ENCODE measurements at regions not wholly inside any gene's neighbourhood (a gene's known extent, or its start where the extent isn't known, plus 50 kb on each side); places are given as distances from the start of the nearest gene placed in this dataset.

DNA sequence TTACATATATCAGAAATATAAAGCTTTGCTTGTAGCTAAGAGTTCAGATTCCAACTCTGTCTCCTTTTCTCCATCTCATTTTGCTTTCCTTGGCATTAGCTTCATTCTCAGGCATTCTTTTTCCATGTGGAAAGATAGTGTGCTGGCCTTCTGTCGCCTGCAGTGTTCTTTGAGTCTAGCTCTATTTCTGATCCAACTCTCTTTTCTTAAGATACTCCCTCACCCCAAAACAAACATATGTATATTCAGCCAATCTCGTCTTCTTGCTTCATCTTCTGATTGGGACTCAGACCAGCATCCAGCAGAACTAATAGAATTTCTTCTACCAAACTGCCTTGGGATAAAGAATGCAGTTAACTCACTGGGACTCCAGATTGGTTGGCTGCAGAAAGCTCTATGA lies 532.2 kb downstream of the MID1IP1 start:
- Histone ChIP-seq H3K9ac (ENCODE audit: low read depth in 1 of 2, low read length in 2 of 2) (no peak overlapping the region), H3K27ac (ENCODE audit: low read depth in 1 of 2, low read length in 2 of 2) (no peak overlapping the region), H3K4me3 (ENCODE audit: low read depth in 1 of 3, low read length in 3 of 3) (no peak overlapping the region), H3K27me3 (ENCODE audit: control insufficient read depth in 4 of 4, insufficient read depth in 4 of 4, low read length in 3 of 4) (no peaks in the 10 kb centered on the region), H3K4me1 (ENCODE audit: control insufficient read depth in 4 of 4, insufficient read depth in 4 of 4, low read length in 3 of 4) (peaks cover 0 to 12% (median 5%) of the 10 kb centered on the region in 4 donors), H3K9me3 (ENCODE audit: control insufficient read depth in 4 of 4, low read length in 3 of 4) (no peaks in the 10 kb centered on the region), H3K36me3 (ENCODE audit: control insufficient read depth in 4 of 4, insufficient read depth in 3 of 4, low read depth in 1 of 4, low read length in 3 of 4) (no peaks in the 10 kb centered on the region)
- no peak for TF ChIP-seq EGR1 (IDR thresholded peaks at IDR 0.05; ENCODE audit: low read depth in 2 of 2)
- no peak for TF ChIP-seq RXRA (IDR thresholded peaks at IDR 0.05)
- TF ChIP-seq JUND (IDR thresholded peaks at IDR 0.05), result no peak
- no peak for TF ChIP-seq NR2F2 (IDR thresholded peaks at IDR 0.05)
- TF ChIP-seq, protein P1, sequence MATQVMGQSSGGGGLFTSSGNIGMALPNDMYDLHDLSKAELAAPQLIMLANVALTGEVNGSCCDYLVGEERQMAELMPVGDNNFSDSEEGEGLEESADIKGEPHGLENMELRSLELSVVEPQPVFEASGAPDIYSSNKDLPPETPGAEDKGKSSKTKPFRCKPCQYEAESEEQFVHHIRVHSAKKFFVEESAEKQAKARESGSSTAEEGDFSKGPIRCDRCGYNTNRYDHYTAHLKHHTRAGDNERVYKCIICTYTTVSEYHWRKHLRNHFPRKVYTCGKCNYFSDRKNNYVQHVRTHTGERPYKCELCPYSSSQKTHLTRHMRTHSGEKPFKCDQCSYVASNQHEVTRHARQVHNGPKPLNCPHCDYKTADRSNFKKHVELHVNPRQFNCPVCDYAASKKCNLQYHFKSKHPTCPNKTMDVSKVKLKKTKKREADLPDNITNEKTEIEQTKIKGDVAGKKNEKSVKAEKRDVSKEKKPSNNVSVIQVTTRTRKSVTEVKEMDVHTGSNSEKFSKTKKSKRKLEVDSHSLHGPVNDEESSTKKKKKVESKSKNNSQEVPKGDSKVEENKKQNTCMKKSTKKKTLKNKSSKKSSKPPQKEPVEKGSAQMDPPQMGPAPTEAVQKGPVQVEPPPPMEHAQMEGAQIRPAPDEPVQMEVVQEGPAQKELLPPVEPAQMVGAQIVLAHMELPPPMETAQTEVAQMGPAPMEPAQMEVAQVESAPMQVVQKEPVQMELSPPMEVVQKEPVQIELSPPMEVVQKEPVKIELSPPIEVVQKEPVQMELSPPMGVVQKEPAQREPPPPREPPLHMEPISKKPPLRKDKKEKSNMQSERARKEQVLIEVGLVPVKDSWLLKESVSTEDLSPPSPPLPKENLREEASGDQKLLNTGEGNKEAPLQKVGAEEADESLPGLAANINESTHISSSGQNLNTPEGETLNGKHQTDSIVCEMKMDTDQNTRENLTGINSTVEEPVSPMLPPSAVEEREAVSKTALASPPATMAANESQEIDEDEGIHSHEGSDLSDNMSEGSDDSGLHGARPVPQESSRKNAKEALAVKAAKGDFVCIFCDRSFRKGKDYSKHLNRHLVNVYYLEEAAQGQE (IDR thresholded peaks at IDR 0.05), result no peak
- TF ChIP-seq FOXA2 (IDR thresholded peaks at IDR 0.05), result no peak
- no peak for TF ChIP-seq YY1 (IDR thresholded peaks at IDR 0.05)
- TF ChIP-seq, protein P2, sequence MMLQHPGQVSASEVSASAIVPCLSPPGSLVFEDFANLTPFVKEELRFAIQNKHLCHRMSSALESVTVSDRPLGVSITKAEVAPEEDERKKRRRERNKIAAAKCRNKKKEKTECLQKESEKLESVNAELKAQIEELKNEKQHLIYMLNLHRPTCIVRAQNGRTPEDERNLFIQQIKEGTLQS (IDR thresholded peaks at IDR 0.05), result no peak
- TF ChIP-seq TAF1 (conservative IDR thresholded peaks at IDR 0.05), result no peak
- WGBS, result 95% methylated on average over 2 of the region's 2 CpGs
- DNase-seq (ENCODE audit: low spot score), result no peak

DNA sequence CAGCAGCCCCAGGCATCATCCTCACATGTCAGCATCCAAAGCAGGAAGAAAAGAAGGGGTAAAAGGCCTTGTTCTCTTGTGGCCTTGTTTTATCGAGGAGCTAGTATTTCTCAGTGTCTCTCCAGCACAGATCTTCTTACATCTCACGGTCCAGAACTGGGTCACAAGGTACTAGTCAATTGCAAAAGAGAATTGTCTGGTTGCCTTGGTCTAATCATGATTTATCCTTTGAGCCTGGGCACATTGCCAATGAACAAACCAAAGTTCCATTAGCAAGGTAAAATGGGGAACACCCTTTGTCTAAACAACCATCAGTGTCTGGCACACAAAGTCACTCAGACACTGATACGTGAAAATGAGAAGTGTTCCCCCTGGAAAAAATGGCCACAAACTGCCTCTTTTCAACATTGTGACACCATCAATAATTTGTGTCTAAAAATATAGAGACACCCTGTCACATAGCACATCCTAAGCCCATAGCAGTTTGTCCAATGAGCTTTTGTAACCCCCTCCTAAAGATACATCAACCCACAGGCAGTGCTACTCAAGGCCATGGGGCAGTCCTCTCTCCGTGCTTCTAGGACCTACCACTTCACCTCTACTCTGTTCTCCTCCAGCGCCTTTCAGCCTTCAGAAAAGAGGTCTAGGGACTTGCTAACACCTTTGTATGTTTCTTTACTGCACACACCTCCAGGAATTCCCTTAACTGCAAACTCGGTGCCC lies 534.4 kb downstream of the MID1IP1 start:
- TF ChIP-seq, protein P3, sequence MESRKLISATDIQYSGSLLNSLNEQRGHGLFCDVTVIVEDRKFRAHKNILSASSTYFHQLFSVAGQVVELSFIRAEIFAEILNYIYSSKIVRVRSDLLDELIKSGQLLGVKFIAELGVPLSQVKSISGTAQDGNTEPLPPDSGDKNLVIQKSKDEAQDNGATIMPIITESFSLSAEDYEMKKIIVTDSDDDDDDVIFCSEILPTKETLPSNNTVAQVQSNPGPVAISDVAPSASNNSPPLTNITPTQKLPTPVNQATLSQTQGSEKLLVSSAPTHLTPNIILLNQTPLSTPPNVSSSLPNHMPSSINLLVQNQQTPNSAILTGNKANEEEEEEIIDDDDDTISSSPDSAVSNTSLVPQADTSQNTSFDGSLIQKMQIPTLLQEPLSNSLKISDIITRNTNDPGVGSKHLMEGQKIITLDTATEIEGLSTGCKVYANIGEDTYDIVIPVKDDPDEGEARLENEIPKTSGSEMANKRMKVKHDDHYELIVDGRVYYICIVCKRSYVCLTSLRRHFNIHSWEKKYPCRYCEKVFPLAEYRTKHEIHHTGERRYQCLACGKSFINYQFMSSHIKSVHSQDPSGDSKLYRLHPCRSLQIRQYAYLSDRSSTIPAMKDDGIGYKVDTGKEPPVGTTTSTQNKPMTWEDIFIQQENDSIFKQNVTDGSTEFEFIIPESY (IDR thresholded peaks at IDR 0.05), result no peak
- TF ChIP-seq YY1 (IDR thresholded peaks at IDR 0.05) (peak; percentile 23), HNF4G (IDR thresholded peaks at IDR 0.05) (no peak), EGR1 (IDR thresholded peaks at IDR 0.05; ENCODE audit: low read depth in 2 of 2) (no peak), RAD21 (IDR thresholded peaks at IDR 0.05) (no peak), TAF1 (conservative IDR thresholded peaks at IDR 0.05) (no peak), NR2F2 (IDR thresholded peaks at IDR 0.05) (no peak), SP1 (IDR thresholded peaks at IDR 0.05) (no peak), RXRA (IDR thresholded peaks at IDR 0.05) (peak in 1 of 2 donors; percentile 29), GABPA (IDR thresholded peaks at IDR 0.05 in 1 of 2, conservative IDR thresholded peaks at IDR 0.05 in 1 of 2) (no peak), FOXA1 (IDR thresholded peaks at IDR 0.05) (no peak), FOXA2 (IDR thresholded peaks at IDR 0.05) (no peak), HNF4A (conservative IDR thresholded peaks at IDR 0.05) (peak; percentile 8 to 43), JUND (IDR thresholded peaks at IDR 0.05) (no peak)
- TF ChIP-seq, protein P1 (IDR thresholded peaks at IDR 0.05), result no peak
- TF ChIP-seq, protein P2 (IDR thresholded peaks at IDR 0.05), result no peak
- TF ChIP-seq, protein P4, sequence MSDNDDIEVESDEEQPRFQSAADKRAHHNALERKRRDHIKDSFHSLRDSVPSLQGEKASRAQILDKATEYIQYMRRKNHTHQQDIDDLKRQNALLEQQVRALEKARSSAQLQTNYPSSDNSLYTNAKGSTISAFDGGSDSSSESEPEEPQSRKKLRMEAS (IDR thresholded peaks at IDR 0.05), result no peak
- TF ChIP-seq, protein P5, sequence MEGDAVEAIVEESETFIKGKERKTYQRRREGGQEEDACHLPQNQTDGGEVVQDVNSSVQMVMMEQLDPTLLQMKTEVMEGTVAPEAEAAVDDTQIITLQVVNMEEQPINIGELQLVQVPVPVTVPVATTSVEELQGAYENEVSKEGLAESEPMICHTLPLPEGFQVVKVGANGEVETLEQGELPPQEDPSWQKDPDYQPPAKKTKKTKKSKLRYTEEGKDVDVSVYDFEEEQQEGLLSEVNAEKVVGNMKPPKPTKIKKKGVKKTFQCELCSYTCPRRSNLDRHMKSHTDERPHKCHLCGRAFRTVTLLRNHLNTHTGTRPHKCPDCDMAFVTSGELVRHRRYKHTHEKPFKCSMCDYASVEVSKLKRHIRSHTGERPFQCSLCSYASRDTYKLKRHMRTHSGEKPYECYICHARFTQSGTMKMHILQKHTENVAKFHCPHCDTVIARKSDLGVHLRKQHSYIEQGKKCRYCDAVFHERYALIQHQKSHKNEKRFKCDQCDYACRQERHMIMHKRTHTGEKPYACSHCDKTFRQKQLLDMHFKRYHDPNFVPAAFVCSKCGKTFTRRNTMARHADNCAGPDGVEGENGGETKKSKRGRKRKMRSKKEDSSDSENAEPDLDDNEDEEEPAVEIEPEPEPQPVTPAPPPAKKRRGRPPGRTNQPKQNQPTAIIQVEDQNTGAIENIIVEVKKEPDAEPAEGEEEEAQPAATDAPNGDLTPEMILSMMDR (IDR thresholded peaks at IDR 0.05; ENCODE audit: low read depth, low read length, missing input control), result no peak
- H3K36me3 ChIP-seq (ENCODE audit: control insufficient read depth in 4 of 4, insufficient read depth in 3 of 4, low read depth in 1 of 4, low read length in 3 of 4), result no peaks in the 10 kb centered on the region
- DNase-seq (ENCODE audit: low spot score), result no peak
- no peak overlapping the region for H3K27ac ChIP-seq (ENCODE audit: low read depth in 1 of 2, low read length in 2 of 2)
- no peak overlapping the region for H3K9ac ChIP-seq (ENCODE audit: low read depth in 1 of 2, low read length in 2 of 2)
- 61% methylated on average over 6 of the region's 6 CpGs for WGBS
- no peaks in the 10 kb centered on the region for H3K9me3 ChIP-seq (ENCODE audit: control insufficient read depth in 4 of 4, low read length in 3 of 4)
- no peaks in the 10 kb centered on the region for H3K27me3 ChIP-seq (ENCODE audit: control insufficient read depth in 4 of 4, insufficient read depth in 4 of 4, low read length in 3 of 4)
- H3K4me3 ChIP-seq (ENCODE audit: low read depth in 1 of 3, low read length in 3 of 3), result no peak overlapping the region
- H3K4me1 ChIP-seq (ENCODE audit: control insufficient read depth in 4 of 4, insufficient read depth in 4 of 4, low read length in 3 of 4), result peaks cover 0 to 12% (median 5%) of the 10 kb centered on the region in 4 donors
